Thyroid gland (tissue), 4 donors: ENCODE measurements at regions not wholly inside any gene's neighbourhood (a gene's known extent, or its start where the extent isn't known, plus 50 kb on each side); places are given as distances from the start of the nearest gene placed in this dataset.

Experiments
- CTCF ChIP-seq, 6 experiments: fragments of 200-600 bp in 3 of 6; fragments of 450-650 bp in 3 of 6; sonication (generic) in 3 of 6; IDR thresholded peaks; one replicate each; pipeline ENCODE4 v1.5.1; 2016 to 2019; ENCODE audit warnings: antibody characterized with exemption in 6 of 6, mild to moderate bottlenecking in 2 of 6, inconsistent platforms in 1 of 6, moderate library complexity in 1 of 6
- POLR2A ChIP-seq, 2 donors: fragments of 450-650 bp; IDR thresholded peaks; one replicate each; pipeline ENCODE4 v1.6.1; 2017; ENCODE audit warnings: antibody characterized with exemption in 2 of 2, mild to moderate bottlenecking in 2 of 2, moderate library complexity in 1 of 2

DNA sequence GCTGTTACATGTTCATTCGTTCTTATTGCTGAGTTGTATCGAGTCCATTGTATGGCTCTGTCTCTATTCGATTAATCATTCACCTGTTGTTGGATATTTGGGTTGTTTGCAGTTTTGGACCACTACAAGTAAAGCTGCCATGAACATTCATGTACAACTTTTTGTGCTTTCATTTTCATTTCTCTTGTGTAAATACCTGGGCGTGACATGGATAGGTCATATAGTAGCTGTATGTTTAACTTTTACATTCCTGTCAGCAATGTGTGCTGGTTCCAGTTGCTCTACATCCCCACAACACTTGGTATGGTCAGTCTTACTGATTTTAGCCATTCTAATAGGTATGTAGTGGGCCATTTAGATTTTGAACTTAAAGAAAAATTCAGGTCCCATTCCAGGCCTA, 194.2 kb upstream of the PLET1 start:
- TF ChIP-seq CTCF (IDR thresholded peaks at IDR 0.05) = no peak
- no peak for TF ChIP-seq POLR2A (IDR thresholded peaks at IDR 0.05)
